Mesenchymal stem cell (in vitro differentiated cells and primary cell): ENCODE measurements at regions not wholly inside any gene's neighbourhood (a gene's known extent, or its start where the extent isn't known, plus 50 kb on each side); places are given as distances from the start of the nearest gene placed in this dataset.
A peak's percentile ranks its signal among the peaks of the same experiment; 100 is the strongest.

Experiments
- DNase-seq: peaks from one replicate; pipeline ENCODE4 v3.0.0-alpha.2; 2013
- H2AFZ ChIP-seq: one replicate; pipeline ENCODE4 v1.6.1; 2013; ENCODE audit warnings: low read depth, mild to moderate bottlenecking, control low read depth, inconsistent platforms, low read length, moderate library complexity
- H2AK5ac ChIP-seq: 2 replicates; pipeline ENCODE4 v1.6.1; 2013; ENCODE audit warnings: low read length, moderate library complexity, mild to moderate bottlenecking, inconsistent platforms; ENCODE audit not compliant: severe bottlenecking
- H2BK120ac ChIP-seq: one replicate; pipeline ENCODE4 v1.6.1; 2013; ENCODE audit warnings: low read depth, mild to moderate bottlenecking, inconsistent platforms, low read length, moderate library complexity
- H2BK12ac ChIP-seq, 2 experiments: one replicate each; pipeline ENCODE4 v1.6.1; 2013; ENCODE audit warnings: inconsistent platforms in 2 of 2, low read length in 2 of 2, mild to moderate bottlenecking in 2 of 2, moderate library complexity in 2 of 2, control low read depth in 1 of 2
- H2BK15ac ChIP-seq: one replicate; pipeline ENCODE4 v1.6.1; 2013; ENCODE audit warnings: mild to moderate bottlenecking, low read depth, inconsistent platforms; ENCODE audit not compliant: poor library complexity, severe bottlenecking
- H2BK5ac ChIP-seq: 2 replicates; pipeline ENCODE4 v1.6.1; 2013; ENCODE audit warnings: low read depth, mild to moderate bottlenecking, low read length, control low read depth, inconsistent platforms; ENCODE audit not compliant: poor library complexity, severe bottlenecking
- H3K14ac ChIP-seq, 2 experiments: one replicate each; pipeline ENCODE4 v1.6.1; 2013; ENCODE audit warnings: inconsistent platforms in 2 of 2, low read length in 2 of 2, control low read depth in 1 of 2, mild to moderate bottlenecking in 1 of 2, moderate library complexity in 1 of 2
- H3K18ac ChIP-seq, 2 experiments: one replicate each; pipeline ENCODE4 v1.6.1; 2013; ENCODE audit warnings: inconsistent platforms in 2 of 2, low read length in 2 of 2, control low read depth in 1 of 2, low read depth in 1 of 2, mild to moderate bottlenecking in 1 of 2
- H3K23ac ChIP-seq, 2 experiments: one replicate each; pipeline ENCODE4 v1.6.1; 2013; ENCODE audit warnings: inconsistent platforms in 2 of 2, low read length in 2 of 2, mild to moderate bottlenecking in 2 of 2, moderate library complexity in 2 of 2, control low read depth in 1 of 2
- H3K27ac ChIP-seq: 2 replicates; pipeline ENCODE4 v1.5.1; 2013; ENCODE audit warnings: mild to moderate bottlenecking, moderate library complexity, low read length, control low read depth, inconsistent platforms; ENCODE audit not compliant: poor library complexity, severe bottlenecking
- H3K27me3 ChIP-seq, 2 experiments: 2 replicates each; pipeline versions ENCODE4 v1.6.1 to v1.7.0; 2013; ENCODE audit warnings: low read length in 2 of 2, mild to moderate bottlenecking in 2 of 2, moderate library complexity in 2 of 2, control low read depth in 1 of 2, inconsistent platforms in 1 of 2; ENCODE audit not compliant: control insufficient read depth in 1 of 2, insufficient read depth in 1 of 2
- H3K36me3 ChIP-seq, 2 experiments: 2 replicates each; pipeline versions ENCODE4 v1.6.1 to v1.7.0; 2013; ENCODE audit warnings: low read length in 2 of 2, control low read depth in 1 of 2, inconsistent platforms in 1 of 2, low read depth in 1 of 2, mild to moderate bottlenecking in 1 of 2; ENCODE audit not compliant: insufficient read depth in 2 of 2, control insufficient read depth in 1 of 2
- H3K4ac ChIP-seq, 2 experiments: one replicate each; pipeline ENCODE4 v1.6.1; 2013; ENCODE audit warnings: inconsistent platforms in 2 of 2, low read length in 2 of 2, mild to moderate bottlenecking in 2 of 2, moderate library complexity in 2 of 2, control low read depth in 1 of 2, low read depth in 1 of 2
- H3K4me1 ChIP-seq: 2 replicates; pipeline ENCODE4 v1.6.1; 2013; ENCODE audit warnings: low read depth, low read length, control low read depth; ENCODE audit not compliant: control insufficient read depth, insufficient read depth
- H3K4me2 ChIP-seq: 2 replicates; pipeline ENCODE4 v1.6.1; 2013; ENCODE audit warnings: low read length, mild to moderate bottlenecking, inconsistent platforms; ENCODE audit not compliant: poor library complexity, severe bottlenecking
- H3K4me3 ChIP-seq, 2 experiments: 2 replicates each; pipeline versions ENCODE4 v1.5.1 to v1.7.0; 2013; ENCODE audit warnings: low read length in 2 of 2, mild to moderate bottlenecking in 2 of 2, control low read depth in 1 of 2, low read depth in 1 of 2; ENCODE audit not compliant: insufficient read depth in 1 of 2
- H3K79me1 ChIP-seq: replicated peaks from 2 replicates; pipeline ENCODE4 v1.6.1; 2013; ENCODE audit warnings: mild to moderate bottlenecking, control low read depth, low read length, inconsistent platforms; ENCODE audit not compliant: poor library complexity, severe bottlenecking
- H3K9ac ChIP-seq: 2 replicates; pipeline ENCODE4 v1.7.0; 2013; ENCODE audit warnings: mild to moderate bottlenecking, low read length, moderate library complexity
- H3K9me3 ChIP-seq: 2 replicates; pipeline ENCODE4 v1.7.0; 2013; ENCODE audit warnings: mild to moderate bottlenecking, low read length; ENCODE audit not compliant: control insufficient read depth
- H4K8ac ChIP-seq: one replicate; pipeline ENCODE4 v1.6.1; 2013; ENCODE audit warnings: inconsistent platforms, mild to moderate bottlenecking, low read length, moderate library complexity
- H4K91ac ChIP-seq: one replicate; pipeline ENCODE4 v1.6.1; 2013; ENCODE audit warnings: mild to moderate bottlenecking, low read length, inconsistent platforms
- WGBS: methylation state at CpG from one replicate; pipeline ENCODE4 v1.1.7; 2013; ENCODE audit warnings: mixed read lengths; 5-methylcytosine and 5-hydroxymethylcytosine counted together

DNA sequence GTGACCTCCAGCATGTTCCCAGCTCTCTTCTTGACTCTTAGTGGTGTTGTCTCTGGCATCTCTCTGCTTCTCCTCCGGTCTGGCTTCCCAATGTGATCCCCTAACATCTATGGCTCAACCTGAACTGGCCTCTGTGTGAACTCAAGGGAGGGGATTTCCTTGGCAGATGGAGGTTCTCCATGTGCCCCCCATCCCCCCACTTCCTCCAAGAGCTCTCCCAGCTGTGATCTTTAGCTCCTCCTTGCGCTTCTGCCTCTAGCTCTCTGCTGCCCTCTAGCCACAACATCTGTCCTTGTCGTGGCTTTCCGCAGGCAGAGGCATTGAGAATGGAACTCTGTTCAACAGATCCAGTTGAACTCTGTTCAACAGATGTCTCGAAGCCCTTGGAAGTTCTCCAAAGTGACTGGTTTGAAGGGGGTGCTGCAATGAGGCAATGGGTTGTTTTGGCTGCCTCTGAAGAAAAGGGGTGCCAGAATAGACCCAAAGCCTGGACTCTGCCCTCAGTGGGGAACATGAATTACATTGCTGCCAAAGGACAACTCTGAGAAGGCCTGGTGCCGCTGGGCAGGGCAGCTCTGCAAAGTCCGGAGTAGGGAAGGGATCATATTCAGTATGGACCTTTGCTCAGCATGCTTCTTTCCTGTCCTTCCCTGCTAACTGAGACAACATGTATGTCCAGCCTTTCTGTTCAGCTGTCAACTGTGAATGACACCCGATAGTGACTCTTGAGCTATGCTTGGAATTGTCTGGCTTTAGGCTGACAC, 61.9 kb downstream of the ADM start:
- peak overlapping the region in 1 of 2 experiments; percentile 3 for H3K4ac ChIP-seq
- no peaks in the 10 kb centered on the region for H3K79me1 ChIP-seq
- H2AFZ ChIP-seq, result no peak overlapping the region
- H3K27ac ChIP-seq, result no peak overlapping the region
- peak overlapping the region in 1 of 2 experiments; percentile 64 for H2BK12ac ChIP-seq
- H3K36me3 ChIP-seq, result no peaks in the 10 kb centered on the region
- H3K4me2 ChIP-seq, result no peak overlapping the region
- peak overlapping the region; percentile 16 for H4K8ac ChIP-seq
- no peak overlapping the region for H2BK15ac ChIP-seq
- H3K4me1 ChIP-seq, result peaks cover 3% of the 10 kb centered on the region
- peak overlapping the region in 1 of 2 experiments; percentile 37 for H3K18ac ChIP-seq
- no peak overlapping the region for H3K14ac ChIP-seq
- no peaks in the 10 kb centered on the region for H3K9me3 ChIP-seq
- H3K27me3 ChIP-seq, result no peaks in the 10 kb centered on the region
- H2BK120ac ChIP-seq, result no peak overlapping the region
- peak overlapping the region; percentile 87 for H2AK5ac ChIP-seq
- no peak overlapping the region for H2BK5ac ChIP-seq
- peak; percentile 96 for DNase-seq
- H3K23ac ChIP-seq, result no peak overlapping the region
- 41% methylated on average over 8 of the region's 8 CpGs for WGBS
- peak overlapping the region; percentile 60 for H3K9ac ChIP-seq
- peak overlapping the region in 1 of 2 experiments; percentile 48 for H3K4me3 ChIP-seq
- H4K91ac ChIP-seq, result peak overlapping the region; percentile 76

DNA sequence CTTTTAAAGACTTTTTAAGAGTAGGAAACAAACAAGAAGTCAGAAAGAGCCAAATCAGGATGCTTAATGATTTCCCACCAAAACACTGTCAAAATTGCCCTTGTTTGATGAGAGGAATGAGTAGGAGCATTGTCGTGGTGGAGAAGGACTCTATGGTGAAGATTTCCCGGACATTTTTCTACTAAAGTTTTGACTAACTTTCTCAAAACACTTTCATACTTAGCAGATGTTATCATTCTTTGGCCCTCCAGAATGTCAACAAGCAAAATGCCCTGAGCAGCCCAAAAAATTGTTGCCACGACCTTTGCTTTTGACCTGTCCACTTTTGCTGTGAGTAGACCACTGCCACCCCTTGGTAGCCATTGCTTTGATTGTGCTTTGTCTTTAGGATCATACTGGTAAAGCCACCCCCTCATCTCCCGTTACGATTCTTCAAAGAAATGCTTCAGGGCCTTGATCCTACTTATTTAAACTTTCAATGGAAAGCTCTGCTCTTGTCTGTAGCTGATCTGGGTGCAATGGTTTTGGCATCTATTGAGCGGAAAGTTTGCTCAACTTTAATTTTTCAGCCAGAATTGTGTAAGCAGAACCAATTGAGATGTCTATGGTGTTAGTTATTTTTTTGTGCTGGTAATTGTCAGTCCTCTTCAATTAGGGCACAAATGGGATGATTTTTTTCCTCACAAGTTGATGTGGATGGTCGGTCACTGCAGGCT, 67.2 kb downstream of the ADM start:
- no peaks in the 10 kb centered on the region for H3K79me1 ChIP-seq
- 84% methylated on average over 4 of the region's 7 CpGs for WGBS

DNA sequence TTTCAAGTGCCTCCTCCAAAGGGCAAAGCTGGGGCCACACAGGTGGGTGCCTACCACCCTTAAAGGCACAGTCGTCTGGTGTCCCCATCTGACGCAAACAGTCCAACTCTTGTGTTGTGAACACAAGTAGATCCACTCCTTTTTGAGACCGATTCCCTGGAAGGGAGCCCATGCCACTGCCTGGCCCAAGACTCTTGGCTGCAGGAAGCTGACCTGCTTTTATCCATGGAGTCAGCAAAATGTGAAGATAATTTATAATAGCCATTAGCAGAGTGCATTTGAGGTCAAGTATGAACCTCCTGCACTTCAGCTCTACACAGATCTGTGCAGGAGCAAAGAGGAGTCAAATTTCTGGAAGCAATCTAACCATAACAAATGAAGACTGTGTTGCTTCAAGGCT, 68.5 kb downstream of the ADM start:
- H3K27ac ChIP-seq, result no peak overlapping the region
- no peak overlapping the region for H3K4me3 ChIP-seq
- H2AFZ ChIP-seq, result no peak overlapping the region
- H3K23ac ChIP-seq, result no peak overlapping the region
- no peak overlapping the region for H3K9ac ChIP-seq
- no peak overlapping the region for H4K8ac ChIP-seq
- peaks cover 2% of the 10 kb centered on the region for H3K4me1 ChIP-seq
- H3K9me3 ChIP-seq, result no peaks in the 10 kb centered on the region
- no peak overlapping the region for H2BK12ac ChIP-seq
- H2BK120ac ChIP-seq, result no peak overlapping the region
- H2BK5ac ChIP-seq, result no peak overlapping the region
- H3K18ac ChIP-seq, result no peak overlapping the region
- H4K91ac ChIP-seq, result no peak overlapping the region
- H3K79me1 ChIP-seq, result no peaks in the 10 kb centered on the region
- no peak overlapping the region for H3K14ac ChIP-seq
- WGBS, result 56% methylated on average over 3 of the region's 3 CpGs
- H3K4ac ChIP-seq, result no peak overlapping the region
- H2AK5ac ChIP-seq, result no peak overlapping the region
- no peaks in the 10 kb centered on the region for H3K27me3 ChIP-seq
- H3K4me2 ChIP-seq, result no peak overlapping the region
- peak; percentile 43 for DNase-seq
- no peak overlapping the region for H2BK15ac ChIP-seq
- no peaks in the 10 kb centered on the region for H3K36me3 ChIP-seq

More for the DNA sequence above, 67.2 kb downstream of the ADM start:
- Histone ChIP-seq H3K9ac (peak overlapping the region; percentile 30), H3K4me2 (no peak overlapping the region), H2BK12ac (no peak overlapping the region), H2AK5ac (no peak overlapping the region), H2AFZ (no peak overlapping the region), H3K27me3 (no peaks in the 10 kb centered on the region), H2BK15ac (no peak overlapping the region), H2BK120ac (no peak overlapping the region), H3K4me3 (no peak overlapping the region), H3K27ac (no peak overlapping the region), H3K36me3 (no peaks in the 10 kb centered on the region), H3K14ac (no peak overlapping the region), H2BK5ac (no peak overlapping the region), H4K8ac (no peak overlapping the region), H3K18ac (no peak overlapping the region), H3K9me3 (no peaks in the 10 kb centered on the region), H3K4ac (no peak overlapping the region), H4K91ac (no peak overlapping the region), H3K23ac (no peak overlapping the region), H3K4me1 (peaks cover 2% of the 10 kb centered on the region)
- no peak for DNase-seq

DNA sequence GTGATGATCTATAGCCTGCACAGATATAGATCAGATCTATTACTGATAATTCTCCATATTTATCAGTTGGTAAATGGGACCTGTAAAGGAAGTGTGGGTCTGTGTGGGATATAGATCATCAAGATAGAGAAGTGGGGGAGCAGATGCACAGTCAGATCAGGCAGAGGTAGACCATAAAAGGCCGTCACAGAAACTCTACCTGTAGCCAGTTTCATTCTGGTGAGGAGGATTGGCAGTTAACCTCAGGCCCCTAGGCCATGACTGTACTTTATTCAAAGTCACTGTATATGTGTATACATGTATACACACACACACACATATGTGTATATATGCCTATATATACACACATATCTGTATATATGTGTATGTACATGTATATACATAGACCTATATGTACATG, 69.1 kb downstream of the ADM start:
- Histone ChIP-seq H3K9me3 (no peaks in the 10 kb centered on the region), H3K4me1 (peaks cover 2% of the 10 kb centered on the region), H3K23ac (no peak overlapping the region), H3K79me1 (no peaks in the 10 kb centered on the region), H2BK12ac (no peak overlapping the region), H3K14ac (no peak overlapping the region), H3K27ac (no peak overlapping the region), H2BK15ac (no peak overlapping the region), H2AFZ (no peak overlapping the region), H3K4ac (no peak overlapping the region), H4K8ac (no peak overlapping the region), H3K36me3 (no peaks in the 10 kb centered on the region), H2AK5ac (no peak overlapping the region), H4K91ac (no peak overlapping the region), H3K9ac (no peak overlapping the region), H2BK5ac (no peak overlapping the region), H3K4me2 (no peak overlapping the region), H3K4me3 (no peak overlapping the region), H3K27me3 (no peaks in the 10 kb centered on the region), H3K18ac (no peak overlapping the region), H2BK120ac (no peak overlapping the region)
- DNase-seq, result no peak
- 40% methylated on average over 1 of the region's 1 CpG for WGBS
